Right ventricle myocardium inferior (tissue), 1 donor: ENCODE measurements at regions not wholly inside any gene's neighbourhood (a gene's known extent, or its start where the extent isn't known, plus 50 kb on each side); places are given as distances from the start of the nearest gene placed in this dataset.
"Not testable (repeated sequence)": the region's sequence is repeated elsewhere in the genome, so short reads cannot be mapped to it uniquely, and the experiment has no call there.

Experiments used
- ATAC-seq: fragments of 200-7000 bp; cut with Tn5 transposase; one replicate; pipeline ENCODE4 v1.9.1; 2020; ENCODE audit warnings: mild to moderate bottlenecking, moderate library complexity
- DNase-seq: peaks from one replicate; pipeline ENCODE4 v3.0.0; 2021; ENCODE audit errors: missing footprints
- intact Hi-C: fragments of 100-400 bp; cut with DNase I; formaldehyde crosslinking; loops from one replicate; pipeline ENCODE4 v1.11.0; 2022
- donor health status: DM: no; HTN: yes; CAD: no; lungs with severe emphysema.

GRCh38 chr6:112486454-112486853, 139.3 kb downstream of the RFPL4B start:
- ATAC-seq (no peak), DNase-seq (no peak)
- intact Hi-C loops = no loop called here

GRCh38 chr6:112488238-112488637, 141.1 kb downstream of the RFPL4B start:
- intact Hi-C loops = no loop called here
- DNase-seq (no peak), ATAC-seq (no peak)

- DNase-seq (no peak), ATAC-seq (no peak)
- intact Hi-C loops = no loop called here
Observed at GRCh38 chr6:112501705-112502104, 154.6 kb downstream of the RFPL4B start.

- no peak for ATAC-seq
- intact Hi-C loops = no loop called here
- no peak for DNase-seq
Observed at GRCh38 chr6:112502351-112503090, 155.4 kb downstream of the RFPL4B start.

GRCh38 chr6:112503091-112503596, 156.0 kb downstream of the RFPL4B start:
- DNase-seq (no peak), ATAC-seq (no peak)
- intact Hi-C loops = no loop called here

GRCh38 chr6:112504621-112505020, 157.5 kb downstream of the RFPL4B start:
- DNase-seq (no peak), ATAC-seq (no peak)
- intact Hi-C loops = no loop called here

- ATAC-seq = no peak
Observed at GRCh38 chr6:112511441-112511840, 164.3 kb downstream of the RFPL4B start.

GRCh38 chr6:112513175-112513574, 166.0 kb downstream of the RFPL4B start:
- no peak for DNase-seq
- intact Hi-C loops = no loop called here
- ATAC-seq = no peak

More at GRCh38 chr6:112511441-112511840, 164.3 kb downstream of the RFPL4B start:
- no peak for DNase-seq
- intact Hi-C loops = no loop called here

- no peak for ATAC-seq
- no peak for DNase-seq
- intact Hi-C loops = no loop called here
Observed at GRCh38 chr6:112522587-112522986, 175.5 kb downstream of the RFPL4B start.

- ATAC-seq = no peak
- intact Hi-C loops = no loop called here
- DNase-seq = no peak
Observed at GRCh38 chr6:112524071-112524470, 176.9 kb downstream of the RFPL4B start.

- DNase-seq (no peak), ATAC-seq (no peak)
- intact Hi-C loops = no loop called here
Observed at GRCh38 chr6:112525749-112526148, 178.6 kb downstream of the RFPL4B start.

- intact Hi-C loops = no loop called here
- DNase-seq (no peak), ATAC-seq (no peak)
Observed at GRCh38 chr6:112526594-112526993, 179.5 kb downstream of the RFPL4B start.

- ATAC-seq, intact Hi-C loops: not testable (repeated sequence)
- DNase-seq = peak; percentile 17
Observed at GRCh38 chr6:112528306-112528705, 181.2 kb downstream of the RFPL4B start.

- intact Hi-C loops = no loop called here
- no peak for DNase-seq
- ATAC-seq = no peak
Observed at GRCh38 chr6:112535816-112536215, 188.7 kb downstream of the RFPL4B start.

- no peak for ATAC-seq
- no peak for DNase-seq
- intact Hi-C loops = no loop called here
Observed at GRCh38 chr6:112539355-112539754, 192.2 kb downstream of the RFPL4B start.

GRCh38 chr6:112541847-112542246, 194.7 kb downstream of the RFPL4B start:
- ATAC-seq, DNase-seq, intact Hi-C loops: not testable (repeated sequence)

- ATAC-seq, DNase-seq, intact Hi-C loops: not testable (repeated sequence)
Observed at GRCh38 chr6:112547321-112548085, 200.4 kb downstream of the RFPL4B start.

GRCh38 chr6:112549749-112550148, 202.6 kb downstream of the RFPL4B start:
- intact Hi-C loops = no loop called here
- DNase-seq = no peak
- ATAC-seq = no peak

GRCh38 chr6:112557435-112557834, 210.3 kb downstream of the RFPL4B start:
- no peak for ATAC-seq
- intact Hi-C loops = no loop called here
- no peak for DNase-seq

- no peak for DNase-seq
- intact Hi-C loops = no loop called here
- ATAC-seq = no peak
Observed at GRCh38 chr6:112557961-112558360, 210.8 kb downstream of the RFPL4B start.
